SK-N-SH (cell line): ENCODE measurements at regions not wholly inside any gene's neighbourhood (a gene's known extent, or its start where the extent isn't known, plus 50 kb on each side); places are given as distances from the start of the nearest gene placed in this dataset.

Experiments
- CTCF ChIA-PET: fragments of 300-600, 350-600 bp; formaldehyde crosslinking; extraction: SDS; loops from one replicate; lab custom pipeline; 2021; lab: Yijun Ruan, JAX
- POLR2A ChIA-PET: fragments of 350-600 bp; sonication (Branson Sonifier 250); formaldehyde crosslinking; extraction: SDS; loops from one replicate; lab custom pipeline; 2020; ENCODE audit warnings: antibody characterized with exemption, inconsistent platforms; lab: Yijun Ruan, JAX
- DNase-seq: peaks from one replicate; pipeline ENCODE4 v3.0.0; 2012
- H2AFZ ChIP-seq: fragments of 200-600 bp; sonication (generic); 2 replicates; pipeline ENCODE4 v1.8.1; 2016; ENCODE audit warnings: antibody characterized with exemption, mild to moderate bottlenecking, low read depth
- H3F3A ChIP-seq: fragments of 200-600 bp; sonication (generic); replicated peaks from 2 replicates; pipeline ENCODE3; 2016; ENCODE audit warnings: antibody characterized with exemption, mild to moderate bottlenecking; ENCODE audit not compliant: insufficient read depth
- H3K27ac ChIP-seq, 2 experiments: fragments of 200-500 bp in 1 of 2; fragments of 200-600 bp in 1 of 2; sonication (Bioruptor generic) in 1 of 2; sonication (generic), shearing (Covaris generic) in 1 of 2; 2 replicates each; pipeline versions ENCODE4 v1.5.1 to v1.6.1; 2014 to 2016; ENCODE audit warnings: low read depth in 2 of 2, inconsistent platforms in 1 of 2, low read length in 1 of 2, mild to moderate bottlenecking in 1 of 2, mixed read lengths in 1 of 2
- H3K27me3 ChIP-seq: fragments of 200-600 bp; sonication (generic), shearing (Covaris generic); 2 replicates; pipeline ENCODE4 v1.6.1; 2016; ENCODE audit warnings: mixed run types; ENCODE audit not compliant: insufficient read depth
- H3K36me3 ChIP-seq, 2 experiments: fragments of 200-500 bp in 1 of 2; fragments of 200-600 bp in 1 of 2; sonication (Bioruptor generic) in 1 of 2; sonication (generic) in 1 of 2; replicated peaks in 1 of 2; 2 replicates each; pipeline versions ENCODE3 to v1.5.1; 2014 to 2016; ENCODE audit warnings: low read length in 1 of 2, mild to moderate bottlenecking in 1 of 2; ENCODE audit not compliant: insufficient read depth in 2 of 2, control insufficient read depth in 1 of 2
- H3K4me1 ChIP-seq, 2 experiments: fragments of 200-500 bp in 1 of 2; fragments of 200-600 bp in 1 of 2; sonication (Bioruptor generic) in 1 of 2; sonication (generic), shearing (Covaris generic) in 1 of 2; 2 replicates each; pipeline versions ENCODE4 v1.5.1 to v1.6.1; 2014 to 2016; ENCODE audit warnings: low read depth in 1 of 2, low read length in 1 of 2, mixed run types in 1 of 2; ENCODE audit not compliant: insufficient read depth in 2 of 2, control insufficient read depth in 1 of 2
- H3K4me2 ChIP-seq: fragments of 200-600 bp; sonication (generic), shearing (Covaris generic); 2 replicates; pipeline ENCODE4 v1.6.1; 2017; ENCODE audit warnings: mixed run types
- H3K4me3 ChIP-seq, 2 experiments: fragments of 200-500 bp in 1 of 2; fragments of 200-600 bp in 1 of 2; sonication (Bioruptor generic) in 1 of 2; sonication (generic), shearing (Covaris generic) in 1 of 2; 2 replicates each; pipeline versions ENCODE4 v1.5.1 to v1.8.1; 2014 to 2016; ENCODE audit warnings: low read depth in 2 of 2, inconsistent platforms in 1 of 2, low read length in 1 of 2, mild to moderate bottlenecking in 1 of 2, mixed read lengths in 1 of 2, moderate library complexity in 1 of 2
- H3K79me2 ChIP-seq: fragments of 200-600 bp; sonication (generic); 2 replicates; pipeline ENCODE4 v1.8.1; 2017; ENCODE audit warnings: mild to moderate bottlenecking; ENCODE audit not compliant: insufficient read depth
- H3K9ac ChIP-seq: fragments of 200-600 bp; sonication (generic); 2 replicates; pipeline ENCODE4 v1.6.1; 2017; ENCODE audit warnings: mixed run types
- H3K9me2 ChIP-seq: fragments of 200-600 bp; sonication (generic); 2 replicates; pipeline ENCODE4 v1.6.1; 2017; ENCODE audit warnings: mixed run types
- H3K9me3 ChIP-seq: fragments of 200-600 bp; sonication (generic); 2 replicates; pipeline ENCODE4 v1.6.1; 2017; ENCODE audit warnings: mixed run types, mild to moderate bottlenecking, moderate library complexity
- H4K20me1 ChIP-seq: fragments of 200-600 bp; sonication (generic); 2 replicates; pipeline ENCODE4 v1.6.1; 2017; ENCODE audit warnings: mild to moderate bottlenecking, mixed run types; ENCODE audit not compliant: insufficient read depth
- CHD2 ChIP-seq: fragments of 150-350 bp; IDR thresholded peaks from 2 replicates; pipeline ENCODE4 v1.6.1; 2018; ENCODE audit warnings: low read length; ENCODE audit not compliant: partially characterized antibody
- ELF1 ChIP-seq: IDR thresholded peaks from 2 replicates; pipeline ENCODE4 v1.4.0; 2012
- FOXM1 ChIP-seq: IDR thresholded peaks from 2 replicates; pipeline ENCODE4 v1.4.0; 2012; ENCODE audit warnings: low read depth, mild to moderate bottlenecking
- IRF3 ChIP-seq: fragments of 150-350 bp; IDR thresholded peaks from 2 replicates; pipeline ENCODE4 v1.6.1; 2016; ENCODE audit warnings: mild to moderate bottlenecking, low read depth, low read length
- MAX ChIP-seq: IDR thresholded peaks from 2 replicates; pipeline ENCODE4 v1.4.0; 2012; ENCODE audit warnings: low read depth
- MEF2A ChIP-seq: IDR thresholded peaks from 2 replicates; pipeline ENCODE4 v1.4.0; 2012; ENCODE audit warnings: low read depth, borderline replicate concordance
- MXI1 ChIP-seq: IDR thresholded peaks from 2 replicates; pipeline ENCODE4 v1.6.1; 2012; ENCODE audit warnings: mild to moderate bottlenecking, low read depth, low read length, improper control_type of control experiment
- NRF1 ChIP-seq: IDR thresholded peaks from 2 replicates; pipeline ENCODE4 v1.6.1; 2012; ENCODE audit warnings: low read depth, mild to moderate bottlenecking, low read length
- PBX3 ChIP-seq: IDR thresholded peaks from 2 replicates; pipeline ENCODE4; 2012
- RAD21 ChIP-seq: IDR thresholded peaks from 2 replicates; pipeline ENCODE4 v1.6.1; 2012; ENCODE audit warnings: mild to moderate bottlenecking, low read length
- RXRA ChIP-seq: IDR thresholded peaks from 2 replicates; pipeline ENCODE4 v1.4.0; 2012; ENCODE audit warnings: low read depth, mild to moderate bottlenecking, borderline replicate concordance
- SIN3A ChIP-seq: IDR thresholded peaks from 2 replicates; pipeline ENCODE4 v1.6.1; 2012; ENCODE audit warnings: low read depth, mild to moderate bottlenecking, low read length, moderate library complexity, borderline replicate concordance
- SMC3 ChIP-seq: IDR thresholded peaks from 2 replicates; pipeline ENCODE4 v1.6.1; 2012; ENCODE audit warnings: low read depth, low read length, improper control_type of control experiment
- TAF1 ChIP-seq: IDR thresholded peaks from 2 replicates; pipeline ENCODE4 v1.6.1; 2012; ENCODE audit warnings: low read depth, mild to moderate bottlenecking, low read length, moderate library complexity, borderline replicate concordance
- USF1 ChIP-seq: IDR thresholded peaks from 2 replicates; pipeline ENCODE4 v1.4.0; 2012; ENCODE audit warnings: low read depth, borderline replicate concordance
- YY1 ChIP-seq: IDR thresholded peaks from 2 replicates; pipeline ENCODE4 v1.4.0; 2012; ENCODE audit warnings: low read depth, mild to moderate bottlenecking
- WGBS: methylation state at CpG from one replicate; pipeline ENCODE4 v1.1.6; 2017; ENCODE audit warnings: low lambda C conversion rate; 5-methylcytosine and 5-hydroxymethylcytosine counted together
- TF ChIP-seq, protein P1 (sequence below): IDR thresholded peaks from 2 replicates; pipeline ENCODE4 v1.6.1; 2012; ENCODE audit warnings: mild to moderate bottlenecking, low read depth, low read length, moderate library complexity
- TF ChIP-seq, protein P2 (sequence below): fragments of 150-350 bp; IDR thresholded peaks from 2 replicates; pipeline ENCODE4 v1.6.1; 2017; ENCODE audit warnings: antibody characterized with exemption, low read length, low read depth, borderline replicate concordance

DNA sequence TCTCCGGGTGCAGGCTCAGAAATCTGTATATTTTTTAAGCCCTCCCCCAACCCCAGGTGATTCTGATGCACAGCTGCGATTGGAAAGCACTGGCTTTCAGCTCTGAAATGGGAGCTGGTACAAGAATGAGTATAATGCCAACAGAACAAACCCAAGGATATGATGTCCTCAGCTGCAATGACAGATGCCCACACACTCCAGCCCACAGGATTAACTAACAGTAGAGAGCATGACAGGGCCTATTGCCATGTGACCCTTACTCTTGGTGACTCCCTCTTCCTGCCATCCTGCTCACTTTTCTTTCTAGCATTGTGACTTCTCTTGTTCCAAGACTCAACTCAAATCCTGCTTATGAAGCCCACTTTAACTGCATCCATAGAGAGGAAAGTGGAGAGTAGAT, 174.5 kb downstream of the FGF18 start (continued):
- TF ChIP-seq SMC3 (no peak), TAF1 (no peak), PBX3 (no peak)

DNA sequence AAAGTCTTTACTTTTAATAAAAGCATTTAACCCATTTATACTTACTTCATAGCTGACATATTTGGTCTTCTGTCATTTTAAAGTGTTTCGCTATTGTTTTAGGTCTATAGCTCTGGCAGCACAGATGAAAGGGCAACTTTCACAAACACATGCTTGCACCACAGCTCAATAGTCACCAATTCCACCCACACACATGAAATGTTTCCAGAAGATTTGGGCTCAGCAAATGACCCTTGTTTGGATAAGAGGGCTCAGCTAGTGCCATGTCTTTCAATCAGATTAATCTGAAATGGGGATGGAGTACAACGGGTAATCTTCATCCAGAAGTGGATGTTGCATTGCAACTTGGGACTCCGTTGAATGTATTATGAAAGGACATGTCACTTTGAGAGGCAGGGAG, 176.0 kb downstream of the FGF18 start:
- H3F3A ChIP-seq = no peaks in the 10 kb centered on the region
- POLR2A ChIA-PET = no interaction called here
- no peaks in the 10 kb centered on the region for H3K36me3 ChIP-seq
- WGBS = 49% methylated on average over 3 of the region's 3 CpGs
- no peak overlapping the region for H2AFZ ChIP-seq
- no peaks in the 10 kb centered on the region for H3K9me2 ChIP-seq
- H3K4me3 ChIP-seq = no peak overlapping the region
- H3K4me1 ChIP-seq = no peaks in the 10 kb centered on the region
- no peak for TF ChIP-seq NRF1
- no peak for TF ChIP-seq IRF3
- no peak for TF ChIP-seq CHD2
- TF ChIP-seq MAX = no peak
- TF ChIP-seq TAF1 = no peak
- TF ChIP-seq YY1 = no peak
- TF ChIP-seq FOXM1 = no peak
- no peak for TF ChIP-seq MEF2A
- TF ChIP-seq SIN3A = no peak
- TF ChIP-seq, protein P1, sequence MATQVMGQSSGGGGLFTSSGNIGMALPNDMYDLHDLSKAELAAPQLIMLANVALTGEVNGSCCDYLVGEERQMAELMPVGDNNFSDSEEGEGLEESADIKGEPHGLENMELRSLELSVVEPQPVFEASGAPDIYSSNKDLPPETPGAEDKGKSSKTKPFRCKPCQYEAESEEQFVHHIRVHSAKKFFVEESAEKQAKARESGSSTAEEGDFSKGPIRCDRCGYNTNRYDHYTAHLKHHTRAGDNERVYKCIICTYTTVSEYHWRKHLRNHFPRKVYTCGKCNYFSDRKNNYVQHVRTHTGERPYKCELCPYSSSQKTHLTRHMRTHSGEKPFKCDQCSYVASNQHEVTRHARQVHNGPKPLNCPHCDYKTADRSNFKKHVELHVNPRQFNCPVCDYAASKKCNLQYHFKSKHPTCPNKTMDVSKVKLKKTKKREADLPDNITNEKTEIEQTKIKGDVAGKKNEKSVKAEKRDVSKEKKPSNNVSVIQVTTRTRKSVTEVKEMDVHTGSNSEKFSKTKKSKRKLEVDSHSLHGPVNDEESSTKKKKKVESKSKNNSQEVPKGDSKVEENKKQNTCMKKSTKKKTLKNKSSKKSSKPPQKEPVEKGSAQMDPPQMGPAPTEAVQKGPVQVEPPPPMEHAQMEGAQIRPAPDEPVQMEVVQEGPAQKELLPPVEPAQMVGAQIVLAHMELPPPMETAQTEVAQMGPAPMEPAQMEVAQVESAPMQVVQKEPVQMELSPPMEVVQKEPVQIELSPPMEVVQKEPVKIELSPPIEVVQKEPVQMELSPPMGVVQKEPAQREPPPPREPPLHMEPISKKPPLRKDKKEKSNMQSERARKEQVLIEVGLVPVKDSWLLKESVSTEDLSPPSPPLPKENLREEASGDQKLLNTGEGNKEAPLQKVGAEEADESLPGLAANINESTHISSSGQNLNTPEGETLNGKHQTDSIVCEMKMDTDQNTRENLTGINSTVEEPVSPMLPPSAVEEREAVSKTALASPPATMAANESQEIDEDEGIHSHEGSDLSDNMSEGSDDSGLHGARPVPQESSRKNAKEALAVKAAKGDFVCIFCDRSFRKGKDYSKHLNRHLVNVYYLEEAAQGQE = no peak
- TF ChIP-seq, protein P2, sequence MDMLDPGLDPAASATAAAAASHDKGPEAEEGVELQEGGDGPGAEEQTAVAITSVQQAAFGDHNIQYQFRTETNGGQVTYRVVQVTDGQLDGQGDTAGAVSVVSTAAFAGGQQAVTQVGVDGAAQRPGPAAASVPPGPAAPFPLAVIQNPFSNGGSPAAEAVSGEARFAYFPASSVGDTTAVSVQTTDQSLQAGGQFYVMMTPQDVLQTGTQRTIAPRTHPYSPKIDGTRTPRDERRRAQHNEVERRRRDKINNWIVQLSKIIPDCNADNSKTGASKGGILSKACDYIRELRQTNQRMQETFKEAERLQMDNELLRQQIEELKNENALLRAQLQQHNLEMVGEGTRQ = no peak
- no peak for TF ChIP-seq MXI1
- TF ChIP-seq USF1 = no peak
- TF ChIP-seq SMC3 = no peak
- TF ChIP-seq RAD21 = no peak
- TF ChIP-seq ELF1 = no peak
- TF ChIP-seq RXRA = no peak
- TF ChIP-seq, all 33 proteins: peak for 0
- DNase-seq = no peak
- CTCF ChIA-PET = no interaction called here
- Histone ChIP-seq H3K79me2 (no peaks in the 10 kb centered on the region), H3K9ac (no peak overlapping the region), H3K9me3 (no peaks in the 10 kb centered on the region), H3K27ac (no peak overlapping the region), H4K20me1 (no peaks in the 10 kb centered on the region), H3K27me3 (no peaks in the 10 kb centered on the region; the same call in 1 of the 2 replicates), H3K4me2 (no peak overlapping the region)
